Brain microvascular endothelial cell (primary cell): ENCODE measurements at regions not wholly inside any gene's neighbourhood (a gene's known extent, or its start where the extent isn't known, plus 50 kb on each side); places are given as distances from the start of the nearest gene placed in this dataset.

Experiments
- DNase-seq: peaks from one replicate; pipeline ENCODE4 v3.0.0-alpha.2; 2020
- H3K27ac ChIP-seq: fragments of 250-450 bp; sonication (Bioruptor Pico); 2 replicates; pipeline ENCODE4 v1.5.1; 2020; ENCODE audit warnings: mild to moderate bottlenecking, moderate library complexity
- H3K27me3 ChIP-seq: fragments of 250-450 bp; sonication (Bioruptor Pico); replicated peaks from 2 replicates; pipeline ENCODE4 v1.5.1; 2020; ENCODE audit warnings: mild to moderate bottlenecking
- H3K36me3 ChIP-seq: fragments of 250-450 bp; sonication (Bioruptor Pico); replicated peaks from 2 replicates; pipeline ENCODE4 v1.5.1; 2020; ENCODE audit warnings: mild to moderate bottlenecking
- H3K4me3 ChIP-seq: 2 replicates; pipeline ENCODE4 v1.5.1; 2011; ENCODE audit warnings: low read depth, mild to moderate bottlenecking, control low read depth, low read length, moderate library complexity
- in situ Hi-C: cut with HindIII; loops from 2 replicates; pipeline ENCODE4 v1.10.0; 2017; ENCODE audit warnings: low sequenced_read_pairs, low pct_ligation_motif_present
- TF ChIP-seq, protein P1 (sequence below): IDR thresholded peaks from 2 replicates; pipeline ENCODE4 v1.5.1; 2011; ENCODE audit warnings: low read depth, mild to moderate bottlenecking, moderate library complexity, low read length, control low read depth, inconsistent platforms; ENCODE audit errors: missing control alignments

DNA sequence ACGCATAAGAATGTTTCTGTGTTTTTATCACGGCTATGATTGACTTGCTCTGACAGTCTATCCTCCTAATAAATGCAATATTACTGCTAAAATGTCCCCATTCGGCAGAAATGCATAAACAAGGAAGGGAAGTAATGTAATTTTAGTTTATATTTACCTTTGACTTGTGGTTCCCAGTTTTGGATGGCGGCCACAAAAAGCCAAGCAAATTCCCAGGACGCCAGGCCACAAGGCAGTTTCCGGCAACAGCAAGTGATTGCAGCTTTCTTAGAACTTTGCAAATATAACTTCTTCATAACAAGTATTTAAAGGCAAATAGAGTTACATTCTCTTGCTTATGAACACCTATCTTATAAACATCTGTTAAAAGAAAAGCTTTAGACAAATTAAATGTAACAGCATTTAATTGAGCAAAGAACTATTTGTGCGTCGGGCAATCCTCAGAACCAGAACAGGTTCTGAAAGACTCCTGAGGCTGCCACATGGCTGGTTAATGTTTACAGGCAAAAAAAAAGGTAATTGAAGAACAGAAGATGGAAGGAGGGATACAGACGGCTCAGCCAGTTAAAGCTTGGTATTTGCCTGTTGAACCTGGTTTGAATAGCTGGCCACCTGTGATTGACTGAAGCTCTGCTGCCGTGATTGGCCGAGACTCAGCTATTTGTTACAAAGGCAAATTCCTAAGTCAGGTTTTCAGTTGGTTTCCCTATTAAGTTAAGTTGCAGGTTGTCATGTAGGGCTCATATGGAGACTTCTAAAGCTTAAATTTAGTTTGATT lies 80.8 kb downstream of the C21orf91 start:
- H3K27ac ChIP-seq = no peak overlapping the region
- TF ChIP-seq, protein P1, sequence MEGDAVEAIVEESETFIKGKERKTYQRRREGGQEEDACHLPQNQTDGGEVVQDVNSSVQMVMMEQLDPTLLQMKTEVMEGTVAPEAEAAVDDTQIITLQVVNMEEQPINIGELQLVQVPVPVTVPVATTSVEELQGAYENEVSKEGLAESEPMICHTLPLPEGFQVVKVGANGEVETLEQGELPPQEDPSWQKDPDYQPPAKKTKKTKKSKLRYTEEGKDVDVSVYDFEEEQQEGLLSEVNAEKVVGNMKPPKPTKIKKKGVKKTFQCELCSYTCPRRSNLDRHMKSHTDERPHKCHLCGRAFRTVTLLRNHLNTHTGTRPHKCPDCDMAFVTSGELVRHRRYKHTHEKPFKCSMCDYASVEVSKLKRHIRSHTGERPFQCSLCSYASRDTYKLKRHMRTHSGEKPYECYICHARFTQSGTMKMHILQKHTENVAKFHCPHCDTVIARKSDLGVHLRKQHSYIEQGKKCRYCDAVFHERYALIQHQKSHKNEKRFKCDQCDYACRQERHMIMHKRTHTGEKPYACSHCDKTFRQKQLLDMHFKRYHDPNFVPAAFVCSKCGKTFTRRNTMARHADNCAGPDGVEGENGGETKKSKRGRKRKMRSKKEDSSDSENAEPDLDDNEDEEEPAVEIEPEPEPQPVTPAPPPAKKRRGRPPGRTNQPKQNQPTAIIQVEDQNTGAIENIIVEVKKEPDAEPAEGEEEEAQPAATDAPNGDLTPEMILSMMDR = no peak
- H3K27me3 ChIP-seq = no peaks in the 10 kb centered on the region
- no peak overlapping the region for H3K4me3 ChIP-seq
- DNase-seq = no peak
- in situ Hi-C loops = no loop called here
- no peaks in the 10 kb centered on the region for H3K36me3 ChIP-seq

DNA sequence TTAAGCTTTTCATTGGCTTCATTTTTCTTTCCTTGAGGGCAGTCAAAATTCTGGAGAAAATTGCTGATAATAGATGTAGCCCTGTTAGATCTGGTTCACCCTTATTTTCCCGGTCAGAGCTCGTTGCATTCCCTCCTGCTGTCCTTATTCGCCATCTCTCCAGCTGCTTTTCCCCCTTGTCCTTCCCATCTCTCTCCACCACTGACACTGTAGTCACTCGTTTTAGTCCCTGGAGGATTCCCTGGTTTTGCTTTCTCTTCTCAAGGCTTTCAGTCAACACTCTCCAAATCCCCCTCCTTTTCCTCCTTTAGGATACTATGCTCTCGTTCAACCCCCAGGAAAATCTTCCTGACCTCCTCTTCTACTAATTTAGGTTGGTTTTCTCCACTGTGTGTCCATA lies 83.1 kb downstream of the C21orf91 start:
- Histone ChIP-seq H3K27ac (no peak overlapping the region), H3K36me3 (no peaks in the 10 kb centered on the region), H3K4me3 (no peak overlapping the region), H3K27me3 (no peaks in the 10 kb centered on the region)
- in situ Hi-C loops = no loop called here
- TF ChIP-seq, protein P1 = no peak
- DNase-seq = no peak

DNA sequence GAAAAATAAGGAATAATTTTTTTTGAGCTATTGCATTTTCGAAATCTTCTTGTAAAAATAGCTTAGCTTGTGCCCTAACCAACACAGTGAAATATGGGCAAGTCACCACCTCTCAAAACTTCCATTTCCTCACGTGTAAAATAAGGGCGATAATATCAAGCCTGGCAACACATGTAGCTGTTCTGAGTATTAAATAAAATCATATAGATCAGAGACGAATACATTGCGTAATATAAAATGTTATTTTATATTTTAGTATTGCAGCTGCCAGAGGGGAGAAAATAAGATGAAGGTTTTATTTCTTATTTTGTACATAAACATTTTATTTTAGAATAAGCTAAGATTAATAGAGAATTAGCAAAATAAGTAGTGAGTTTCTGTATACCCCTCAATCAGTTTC lies 85.9 kb downstream of the C21orf91 start:
- Histone ChIP-seq H3K4me3 (no peak overlapping the region), H3K27me3 (no peaks in the 10 kb centered on the region), H3K27ac (no peak overlapping the region), H3K36me3 (no peaks in the 10 kb centered on the region)
- no peak for DNase-seq
- in situ Hi-C loops = no loop called here
- TF ChIP-seq, protein P1 = no peak

DNA sequence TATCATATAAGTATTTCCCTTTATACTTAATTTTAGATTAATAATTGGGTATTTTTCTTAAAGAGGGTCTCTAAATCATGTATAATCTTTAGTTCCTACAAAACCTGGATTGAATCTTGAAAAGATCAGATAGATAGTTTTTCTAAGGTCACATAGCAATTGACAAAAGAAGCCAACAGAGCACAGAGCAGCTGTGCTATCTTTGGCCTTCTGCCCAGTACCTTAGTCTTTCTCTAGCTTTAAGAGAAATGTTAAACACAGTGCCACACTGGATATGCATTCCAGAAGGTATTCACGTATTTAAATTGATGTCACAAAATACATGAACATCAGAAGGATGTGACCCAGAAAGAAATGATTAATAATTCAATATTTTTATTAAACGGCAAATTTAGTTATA lies 86.8 kb downstream of the C21orf91 start:
- DNase-seq = peak; percentile 33
- Histone ChIP-seq H3K27ac (no peak overlapping the region), H3K27me3 (no peaks in the 10 kb centered on the region), H3K4me3 (no peak overlapping the region), H3K36me3 (no peaks in the 10 kb centered on the region)
- in situ Hi-C loops = no loop called here
- TF ChIP-seq, protein P1 = no peak

DNA sequence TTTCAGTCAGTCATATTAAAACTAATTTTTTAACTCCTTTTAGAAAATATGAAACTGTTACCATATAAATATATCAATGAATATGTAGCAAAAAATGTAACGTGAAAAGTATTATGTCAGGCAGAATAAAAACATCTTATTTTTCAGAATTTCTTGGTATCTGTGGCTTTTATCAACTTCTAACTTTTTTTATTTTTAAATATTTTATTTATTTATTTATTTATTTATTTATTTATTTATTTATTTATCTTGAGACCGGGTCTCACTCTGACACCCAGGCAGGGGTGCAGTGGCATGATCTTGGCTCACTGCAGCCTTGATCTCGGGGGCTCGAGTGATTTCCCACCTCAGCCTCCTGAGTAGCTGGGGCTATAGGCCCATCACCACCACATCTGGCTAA lies 87.6 kb downstream of the C21orf91 start:
- in situ Hi-C loops = no loop called here
- no peak for DNase-seq
- no peak overlapping the region for H3K4me3 ChIP-seq
- H3K36me3 ChIP-seq = no peaks in the 10 kb centered on the region
- TF ChIP-seq, protein P1 = no peak
- H3K27ac ChIP-seq = no peak overlapping the region
- H3K27me3 ChIP-seq = no peaks in the 10 kb centered on the region

DNA sequence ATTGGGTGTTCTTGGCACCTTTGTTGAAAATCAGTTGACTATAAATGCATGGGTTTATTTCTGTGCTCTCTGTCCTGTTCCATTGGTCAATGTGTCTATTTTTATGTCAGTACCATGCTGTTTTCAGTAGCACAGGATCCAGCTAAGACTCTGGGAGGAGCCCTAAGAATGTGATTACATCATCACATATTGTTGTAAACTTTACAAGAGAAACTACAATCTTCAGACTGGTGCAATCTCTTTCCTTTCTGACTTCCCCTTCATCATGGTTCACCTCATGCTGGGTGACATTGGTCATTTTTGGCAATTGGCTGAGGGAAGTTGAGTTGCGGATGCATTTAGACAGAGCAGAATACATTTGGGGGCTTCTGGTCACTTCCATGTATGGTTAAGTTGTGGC lies 88.4 kb downstream of the C21orf91 start:
- DNase-seq = no peak
- H3K27ac ChIP-seq = no peak overlapping the region
- H3K27me3 ChIP-seq = no peaks in the 10 kb centered on the region
- H3K36me3 ChIP-seq = no peaks in the 10 kb centered on the region
- in situ Hi-C loops = no loop called here
- TF ChIP-seq, protein P1 = no peak
- no peak overlapping the region for H3K4me3 ChIP-seq
